Right lung (tissue), 2 donors: ENCODE measurements at regions not wholly inside any gene's neighbourhood (a gene's known extent, or its start where the extent isn't known, plus 50 kb on each side); places are given as distances from the start of the nearest gene placed in this dataset.
"Not testable (repeated sequence)": the region's sequence is repeated elsewhere in the genome, so short reads cannot be mapped to it uniquely, and the experiment has no call there.

ENCODE experiments used
- DNase-seq, 2 donors: peaks; one replicate each; pipeline ENCODE4 v3.0.0-alpha.2; 2013

GRCh38 chr5:106134549-106134948, 1536.2 kb downstream of the EFNA5 start:
- DNase-seq = no peak

- DNase-seq = no peak
Observed at GRCh38 chr5:106127985-106128384, 1542.8 kb downstream of the EFNA5 start.

- DNase-seq = no peak
Observed at GRCh38 chr5:106127341-106127781, 1543.4 kb downstream of the EFNA5 start.

- no peak for DNase-seq
Observed at GRCh38 chr5:106121972-106122605, 1548.6 kb downstream of the EFNA5 start.

GRCh38 chr5:106116682-106117081, 1554.1 kb downstream of the EFNA5 start:
- DNase-seq = no peak

- no peak for DNase-seq
Observed at GRCh38 chr5:106113922-106114321, 1556.8 kb downstream of the EFNA5 start.

- DNase-seq = no peak
Observed at GRCh38 chr5:106106384-106106783, 1564.4 kb downstream of the EFNA5 start.

GRCh38 chr5:106097340-106097739, 1573.4 kb downstream of the EFNA5 start:
- no peak for DNase-seq

- DNase-seq = no peak
Observed at GRCh38 chr5:106094839-106095238, 1575.9 kb downstream of the EFNA5 start.

GRCh38 chr5:106094204-106094607, 1576.5 kb downstream of the EFNA5 start:
- DNase-seq = no peak

- no peak for DNase-seq
Observed at GRCh38 chr5:106093134-106093533, 1577.6 kb downstream of the EFNA5 start.

- DNase-seq = no peak
Observed at GRCh38 chr5:106092455-106092854, 1578.3 kb downstream of the EFNA5 start.

- DNase-seq = no peak
Observed at GRCh38 chr5:106089073-106089472, 1581.7 kb downstream of the EFNA5 start.

GRCh38 chr5:106088462-106088861, 1582.3 kb downstream of the EFNA5 start:
- DNase-seq = no peak

GRCh38 chr5:106086352-106086751, 1584.4 kb downstream of the EFNA5 start:
- no peak for DNase-seq

- DNase-seq = no peak
Observed at GRCh38 chr5:106085556-106085955, 1585.2 kb downstream of the EFNA5 start.

GRCh38 chr5:106085136-106085535, 1585.6 kb downstream of the EFNA5 start:
- DNase-seq = no peak

GRCh38 chr5:106080535-106080934, 1590.2 kb downstream of the EFNA5 start:
- DNase-seq = no peak

- DNase-seq = no peak
Observed at GRCh38 chr5:106076655-106077054, 1594.1 kb downstream of the EFNA5 start.

- DNase-seq = no peak
Observed at GRCh38 chr5:106072208-106072607, 1598.5 kb downstream of the EFNA5 start.

GRCh38 chr5:106047341-106047740, 1623.4 kb downstream of the EFNA5 start:
- DNase-seq = no peak

GRCh38 chr5:106032069-106032468, 1638.7 kb downstream of the EFNA5 start:
- not testable (repeated sequence) for DNase-seq

- DNase-seq = no peak
Observed at GRCh38 chr5:106028314-106028713, 1642.4 kb downstream of the EFNA5 start.

- DNase-seq = no peak
Observed at GRCh38 chr5:106020894-106021293, 1649.8 kb downstream of the EFNA5 start.
